Heart left ventricle (tissue), 16 donors: ENCODE measurements at regions not wholly inside any gene's neighbourhood (a gene's known extent, or its start where the extent isn't known, plus 50 kb on each side); places are given as distances from the start of the nearest gene placed in this dataset.
A peak's percentile ranks its signal among the peaks of the same experiment; 100 is the strongest.

Source experiments
- ATAC-seq, 4 donors: fragments of 200-7000 bp; cut with Tn5 transposase; one replicate each; pipeline ENCODE4 v1.9.1; 2020 to 2022; ENCODE audit warnings: moderate library complexity in 4 of 4, mild to moderate bottlenecking in 3 of 4, moderate number of reproducible peaks in 1 of 4
- DNase-seq, 5 donors: peaks; one replicate each; pipeline ENCODE4 v3.0.0-alpha.2; 2020
- H3K27ac ChIP-seq, 12 donors: fragments of 200-600 bp; sonication (generic) in 4 of 12; one replicate each; pipeline versions ENCODE4 v1.5.0 to v1.8.0; 2016 to 2022; ENCODE audit warnings: mild to moderate bottlenecking in 2 of 12
- H3K27me3 ChIP-seq, 9 donors: fragments of 200-600 bp; sonication (generic) in 2 of 9; one replicate each; pipeline versions ENCODE4 v1.5.1 to v1.8.0; 2016 to 2022; ENCODE audit warnings: mild to moderate bottlenecking in 3 of 9
- H3K36me3 ChIP-seq, 9 donors: fragments of 200-600 bp; sonication (generic) in 2 of 9; one replicate each; pipeline versions ENCODE4 v1.5.0 to v1.8.0; 2018 to 2022; ENCODE audit warnings: mild to moderate bottlenecking in 2 of 9
- H3K4me1 ChIP-seq, 12 donors: fragments of 200-600 bp; sonication (generic) in 4 of 12; one replicate each; pipeline versions ENCODE4 v1.5.0 to v1.8.0; 2016 to 2022; ENCODE audit warnings: mild to moderate bottlenecking in 3 of 12
- H3K4me3 ChIP-seq, 12 donors: fragments of 200-600 bp; sonication (generic) in 4 of 12; one replicate each; pipeline versions ENCODE4 v1.5.0 to v1.8.0; 2017 to 2022; ENCODE audit warnings: mild to moderate bottlenecking in 9 of 12, moderate library complexity in 4 of 12
- H3K9me3 ChIP-seq, 12 donors: fragments of 200-600 bp; sonication (generic) in 4 of 12; one replicate each; pipeline versions ENCODE4 v1.5.0 to v1.8.0; 2016 to 2022; ENCODE audit warnings: mild to moderate bottlenecking in 1 of 12
- CTCF ChIP-seq, 12 donors: fragments of 200-600 bp; sonication (generic) in 4 of 12; IDR thresholded peaks; one replicate each; pipeline versions ENCODE4 v1.5.0 to v1.8.0; 2018 to 2022; ENCODE audit warnings: antibody characterized with exemption in 12 of 12, mild to moderate bottlenecking in 5 of 12
- POLR2A ChIP-seq, 2 donors: fragments of 450-650 bp; IDR thresholded peaks; one replicate each; pipeline ENCODE4 v1.6.1; 2017; ENCODE audit warnings: antibody characterized with exemption in 2 of 2, mild to moderate bottlenecking in 2 of 2, moderate library complexity in 2 of 2
- WGBS, 4 donors: extraction: QIAGEN DNeasy Blood & Tissue Kit in 2 of 4; methylation state at CpG; one replicate each; pipeline versions ENCODE4 v1.1.5 to v1.1.7; 2013 to 2018; 5-methylcytosine and 5-hydroxymethylcytosine counted together
- intact Hi-C, 10 donors: fragments of 100-400 bp; cut with DNase I; formaldehyde crosslinking; loops; one replicate each; pipeline versions ENCODE4 v1.11.1 to v1.14.2; 2022
- donor health status: ischemic (EF 13 %, LVEDD 7.1; RV severe dilation, severe dysfunction).
- donor health status: healthy with polysubstance abuse.
- donor health status: DM: no; HTN: yes; CAD: no.
- donor health status: DM: no; HTN: no; CAD: no.
- donor health status: ischemic (EF 25% LVEDD 6.9; RV normal size, moderate dysfunction).
- donor health status: ischemic (EF 25% LVEDD 5.7; RV mildly dilated, moderate dysfunction).
- donor health status: healthy.
- donor health status: DM: yes; HTN: yes; CAD: no.
- donor health status: ischemic (EF 35%, LVEDD 5.7; RV mildly dilated, moderate dysfunction).
- donor health status: nonischemic (EF 11% LVEDD 7.7; RV severe dilation, severe dysfunction).
- donor health status: DM: yes; HTN: yes; CAD: no.
- donor health status: PGD.
- donor health status: ischemic (EF 29% LVEDD 5.4; RV normal size, mild dysfunction).
- donor health status: nonischemic (EF 23%, LVEDD 6.1; RV moderate dilation, normal function).

GRCh38 chr7:38328814-38329213, 55.4 kb upstream of the TARP start:
- no peak for TF ChIP-seq POLR2A (IDR thresholded peaks at IDR 0.05)
- no peak overlapping the region for H3K27ac ChIP-seq
- 68 to 76% (median 71%) methylated on average over 3 of the region's 3 CpGs for WGBS, 4 donors
- DNase-seq: no peak
- no peaks in the 10 kb centered on the region for H3K36me3 ChIP-seq
- intact Hi-C loops: no loop called here
- no peak overlapping the region for H3K4me3 ChIP-seq
- no peaks in the 10 kb centered on the region for H3K9me3 ChIP-seq
- H3K4me1 ChIP-seq: no peaks in the 10 kb centered on the region
- no peaks in the 10 kb centered on the region for H3K27me3 ChIP-seq
- no peak for ATAC-seq

GRCh38 chr7:38327637-38328036, 54.2 kb upstream of the TARP start:
- Histone ChIP-seq H3K4me3 (no peak overlapping the region), H3K27me3 (no peaks in the 10 kb centered on the region), H3K27ac (peak overlapping the region in 1 of 12 donors; percentile 2), H3K4me1 (no peaks in the 10 kb centered on the region), H3K36me3 (no peaks in the 10 kb centered on the region), H3K9me3 (no peaks in the 10 kb centered on the region)
- TF ChIP-seq POLR2A (IDR thresholded peaks at IDR 0.05): no peak
- no peak for TF ChIP-seq CTCF (IDR thresholded peaks at IDR 0.05)
- ATAC-seq (no peak), DNase-seq (no peak)
- WGBS, 4 donors: 31 to 52% (median 35%) methylated on average over 3 of the region's 3 CpGs
- intact Hi-C loops: no loop called here
